ENCODE measurements at regions not wholly inside any gene's neighbourhood (a gene's known extent, or its start where the extent isn't known, plus 50 kb on each side); places are given as distances from the start of the nearest gene placed in this dataset.

GRCh38 chr7:145903658-145904057 lies 212.9 kb upstream of the CNTNAP2 start:
- no peak overlapping the region for H3K27ac Mint-ChIP-seq
- CTCF ChIA-PET = no interaction called here
- no peak for DNase-seq
- peaks cover 10% of the 10 kb centered on the region for H3K9me3 Mint-ChIP-seq
- H3K27me3 Mint-ChIP-seq (ENCODE audit: low read depth) = no peaks in the 10 kb centered on the region
- no peak overlapping the region for H3K4me3 Mint-ChIP-seq
- no peaks in the 10 kb centered on the region for H3K36me3 Mint-ChIP-seq (ENCODE audit: low read depth)
- intact Hi-C loops (cut with micrococcal nuclease) = no loop called here
- no peaks in the 10 kb centered on the region for H3K4me1 Mint-ChIP-seq (ENCODE audit: low read depth)

DNA sequence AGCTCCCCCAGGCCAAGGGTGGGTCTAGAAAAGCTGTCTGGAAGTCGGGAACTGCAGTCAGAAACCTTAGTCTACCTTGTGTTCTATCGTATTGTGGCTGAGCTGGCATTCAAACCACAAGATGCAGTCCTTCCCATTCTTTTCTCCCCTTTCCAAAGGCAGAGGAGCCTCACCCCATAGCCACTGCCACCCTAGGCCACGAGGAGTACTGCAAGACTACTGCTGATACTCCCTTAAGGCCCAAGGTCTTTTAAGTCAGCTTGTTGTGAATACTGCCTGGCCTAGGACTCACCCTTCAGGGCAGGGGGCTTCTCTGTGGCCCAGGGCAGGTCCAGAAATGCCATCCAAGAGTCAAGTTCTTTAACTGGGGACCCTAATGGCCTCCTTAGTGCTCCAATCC lies 214.5 kb upstream of the CNTNAP2 start:
- Mint-ChIP-seq H3K4me1 (ENCODE audit: low read depth) (no peaks in the 10 kb centered on the region), H3K27ac (no peak overlapping the region), H3K9me3 (peaks cover 16% of the 10 kb centered on the region), H3K27me3 (ENCODE audit: low read depth) (no peaks in the 10 kb centered on the region), H3K36me3 (ENCODE audit: low read depth) (no peaks in the 10 kb centered on the region), H3K4me3 (no peak overlapping the region)
- intact Hi-C loops (cut with micrococcal nuclease) = no loop called here
- DNase-seq = no peak
- CTCF ChIA-PET = no interaction called here

- Mint-ChIP-seq H3K27me3 (ENCODE audit: low read depth) (no peaks in the 10 kb centered on the region), H3K36me3 (ENCODE audit: low read depth) (no peaks in the 10 kb centered on the region), H3K4me3 (no peak overlapping the region), H3K9me3 (peaks cover 26% of the 10 kb centered on the region), H3K4me1 (ENCODE audit: low read depth) (no peaks in the 10 kb centered on the region), H3K27ac (no peak overlapping the region)
- CTCF ChIA-PET = no interaction called here
- DNase-seq = no peak
- intact Hi-C loops (cut with micrococcal nuclease) = no loop called here
Observed at GRCh38 chr7:145899938-145900337, 216.7 kb upstream of the CNTNAP2 start.

DNA sequence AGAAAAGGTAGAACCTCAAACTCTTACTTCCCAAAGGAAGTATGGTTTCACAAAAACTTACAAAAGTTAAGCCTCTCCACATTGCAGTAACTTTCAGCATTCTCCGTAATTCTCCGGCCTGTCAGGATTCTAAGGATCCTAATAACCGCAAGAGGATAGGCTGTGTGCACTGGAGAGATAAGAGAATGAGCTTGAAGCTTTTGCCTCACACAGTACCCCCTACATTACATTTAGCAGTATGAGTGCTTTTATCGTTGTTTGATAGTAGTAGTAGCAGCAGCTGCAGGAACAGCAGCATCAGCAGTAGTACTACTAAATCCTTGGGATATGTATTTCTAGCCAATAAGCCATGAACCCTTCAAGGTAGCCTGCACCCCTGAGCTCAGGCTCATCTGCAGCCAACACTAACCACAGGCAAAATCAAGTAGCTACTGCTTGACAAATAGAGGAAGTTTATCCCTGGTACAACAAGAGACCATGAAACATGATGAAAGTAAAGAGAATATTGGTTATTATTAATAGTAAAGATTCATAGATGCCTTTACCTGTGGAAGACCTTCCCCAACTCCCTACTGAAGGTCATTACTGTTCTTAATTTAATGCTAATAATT lies 222.6 kb upstream of the CNTNAP2 start:
- Mint-ChIP-seq H3K9me3 (peaks cover 22% of the 10 kb centered on the region), H3K27ac (no peak overlapping the region), H3K27me3 (ENCODE audit: low read depth) (no peaks in the 10 kb centered on the region), H3K4me3 (no peak overlapping the region), H3K4me1 (ENCODE audit: low read depth) (no peaks in the 10 kb centered on the region), H3K36me3 (ENCODE audit: low read depth) (no peaks in the 10 kb centered on the region)
- CTCF ChIA-PET = interaction anchor here (0.6 kb wide), 1 partner anchor 36 kb away, joined by 3 read pairs; no protein-coding TSS in a partner anchor
- no peak for DNase-seq
- intact Hi-C loops (cut with micrococcal nuclease) = no loop called here

DNA sequence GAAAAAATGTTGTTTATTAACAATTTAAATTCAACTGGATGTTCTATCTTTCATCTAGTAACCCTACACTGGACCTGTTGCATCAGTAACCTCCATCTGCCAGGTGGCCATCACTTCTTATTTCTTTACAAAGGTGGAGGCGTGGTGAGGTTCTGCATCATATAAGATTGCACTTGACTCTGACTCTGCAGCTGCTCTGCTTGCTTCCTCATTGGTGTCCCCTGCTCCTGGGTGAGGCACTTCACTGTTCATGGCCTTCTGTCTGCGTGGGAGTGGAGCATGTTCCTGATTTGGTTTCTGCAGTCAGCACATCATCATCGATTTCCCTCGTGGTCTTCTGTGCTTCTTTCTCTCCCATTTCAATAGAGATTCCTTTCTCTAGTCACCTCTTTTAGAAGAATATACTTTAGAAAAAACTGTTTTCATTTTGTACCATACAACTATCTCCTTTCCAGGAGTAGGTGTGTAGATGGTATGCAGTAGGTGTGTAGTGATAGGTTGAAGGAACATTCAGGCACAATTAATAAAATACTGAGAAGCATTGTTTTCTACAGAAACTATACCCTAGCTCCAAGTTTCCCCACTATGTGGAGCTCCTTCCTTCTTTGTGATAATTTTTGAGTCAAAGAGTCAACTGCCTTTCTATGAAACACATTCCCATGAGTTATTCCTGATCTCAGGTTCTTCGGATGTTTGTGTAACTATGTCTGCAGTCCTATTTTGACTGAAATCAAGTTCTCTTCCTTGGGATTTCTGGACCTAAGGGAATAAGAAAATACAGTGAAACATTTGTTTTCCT lies 231.7 kb upstream of the CNTNAP2 start:
- H3K27ac Mint-ChIP-seq = no peak overlapping the region
- no peaks in the 10 kb centered on the region for H3K27me3 Mint-ChIP-seq (ENCODE audit: low read depth)
- H3K4me3 Mint-ChIP-seq = no peak overlapping the region
- no peaks in the 10 kb centered on the region for H3K36me3 Mint-ChIP-seq (ENCODE audit: low read depth)
- H3K4me1 Mint-ChIP-seq (ENCODE audit: low read depth) = no peaks in the 10 kb centered on the region
- DNase-seq = no peak
- intact Hi-C loops (cut with micrococcal nuclease) = no loop called here
- H3K9me3 Mint-ChIP-seq = peaks cover 3% of the 10 kb centered on the region
- CTCF ChIA-PET = no interaction called here

GRCh38 chr7:145876376-145876775 lies 240.2 kb upstream of the CNTNAP2 start:
- no peak for DNase-seq
- no peak overlapping the region for H3K4me3 Mint-ChIP-seq
- H3K36me3 Mint-ChIP-seq (ENCODE audit: low read depth) = no peaks in the 10 kb centered on the region
- no peaks in the 10 kb centered on the region for H3K27me3 Mint-ChIP-seq (ENCODE audit: low read depth)
- H3K9me3 Mint-ChIP-seq = peaks cover 5% of the 10 kb centered on the region
- CTCF ChIA-PET = interaction anchor here (0.6 kb wide), 1 partner anchor 1945 kb away, joined by 4 read pairs; no protein-coding TSS in a partner anchor
- intact Hi-C loops (cut with micrococcal nuclease) = no loop called here
- no peak overlapping the region for H3K27ac Mint-ChIP-seq
- no peaks in the 10 kb centered on the region for H3K4me1 Mint-ChIP-seq (ENCODE audit: low read depth)

DNA sequence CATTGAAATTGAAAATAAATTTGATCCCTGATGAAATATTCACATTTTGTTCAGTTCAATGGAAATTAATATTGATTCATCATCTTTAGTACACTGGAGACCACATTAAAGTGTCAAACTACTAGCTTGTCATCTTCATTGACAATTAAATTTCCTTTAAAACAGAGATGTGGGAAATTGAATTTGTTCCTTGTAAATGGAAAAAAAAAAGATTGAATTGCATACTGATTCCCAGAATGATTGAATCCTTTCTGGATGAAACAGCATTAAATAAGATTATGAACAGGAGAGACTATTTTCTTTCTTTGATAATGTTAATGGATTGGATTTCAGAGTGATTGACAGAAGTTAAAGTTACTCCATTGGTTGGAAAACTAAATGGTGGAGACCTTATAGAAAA lies 241.3 kb upstream of the CNTNAP2 start:
- Mint-ChIP-seq H3K4me1 (ENCODE audit: low read depth) (no peaks in the 10 kb centered on the region), H3K36me3 (ENCODE audit: low read depth) (no peaks in the 10 kb centered on the region), H3K27ac (no peak overlapping the region), H3K9me3 (peaks cover 5% of the 10 kb centered on the region), H3K27me3 (ENCODE audit: low read depth) (no peaks in the 10 kb centered on the region), H3K4me3 (no peak overlapping the region)
- intact Hi-C loops (cut with micrococcal nuclease) = no loop called here
- DNase-seq = no peak
- CTCF ChIA-PET = no interaction called here

GRCh38 chr7:145868935-145869334 lies 247.7 kb upstream of the CNTNAP2 start:
- Mint-ChIP-seq H3K4me1 (ENCODE audit: low read depth) (no peaks in the 10 kb centered on the region), H3K27me3 (ENCODE audit: low read depth) (no peaks in the 10 kb centered on the region), H3K27ac (no peak overlapping the region), H3K9me3 (peaks cover 27% of the 10 kb centered on the region), H3K4me3 (no peak overlapping the region), H3K36me3 (ENCODE audit: low read depth) (no peaks in the 10 kb centered on the region)
- intact Hi-C loops (cut with micrococcal nuclease) = no loop called here
- CTCF ChIA-PET = no interaction called here
- no peak for DNase-seq

DNA sequence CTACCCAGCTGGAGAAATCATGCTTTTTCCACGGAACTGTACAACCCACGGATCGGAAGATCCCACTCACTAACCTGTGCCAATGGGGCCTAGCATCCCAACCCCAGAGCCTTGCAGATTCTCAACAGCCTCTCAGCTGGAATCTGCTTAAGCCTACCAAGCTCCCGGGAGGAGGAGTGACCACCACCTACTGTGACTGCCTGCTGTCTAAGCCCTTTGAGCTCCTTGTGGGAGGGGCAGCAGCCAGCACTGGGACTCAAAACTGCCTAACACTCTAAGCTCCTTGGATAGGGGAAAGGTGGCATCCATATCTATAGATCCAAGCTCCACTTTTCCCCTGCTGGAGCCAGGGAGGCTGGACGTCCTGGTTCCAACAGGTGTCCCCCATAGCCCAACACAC lies 254.4 kb upstream of the CNTNAP2 start:
- Mint-ChIP-seq H3K27ac (no peak overlapping the region), H3K9me3 (peaks cover 12% of the 10 kb centered on the region), H3K27me3 (ENCODE audit: low read depth) (no peaks in the 10 kb centered on the region), H3K4me3 (no peak overlapping the region), H3K4me1 (ENCODE audit: low read depth) (no peaks in the 10 kb centered on the region), H3K36me3 (ENCODE audit: low read depth) (no peaks in the 10 kb centered on the region)
- CTCF ChIA-PET = no interaction called here
- DNase-seq = no peak
- intact Hi-C loops (cut with micrococcal nuclease) = no loop called here

DNA sequence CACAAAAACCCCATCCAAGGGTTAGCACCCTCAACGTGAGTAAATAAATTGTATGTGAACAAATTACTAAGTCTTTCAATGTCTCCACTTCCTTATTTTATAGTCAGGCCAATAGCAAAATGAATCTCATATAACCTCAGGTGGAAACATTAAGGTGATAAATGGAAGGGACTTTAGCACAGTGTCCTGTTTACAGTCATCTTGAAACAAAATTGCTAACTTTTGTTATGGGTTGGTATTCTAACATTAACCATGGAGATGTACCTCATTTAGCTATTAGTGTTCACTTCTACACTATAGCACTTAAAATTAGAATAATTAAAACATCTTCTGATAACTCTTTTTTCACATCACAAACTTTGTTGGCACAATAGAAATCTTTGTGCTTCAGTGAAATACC lies 255.8 kb upstream of the CNTNAP2 start:
- Mint-ChIP-seq H3K4me1 (ENCODE audit: low read depth) (no peaks in the 10 kb centered on the region), H3K27ac (no peak overlapping the region), H3K36me3 (ENCODE audit: low read depth) (no peaks in the 10 kb centered on the region), H3K9me3 (peaks cover 6% of the 10 kb centered on the region), H3K27me3 (ENCODE audit: low read depth) (no peaks in the 10 kb centered on the region), H3K4me3 (no peak overlapping the region)
- CTCF ChIA-PET = no interaction called here
- no peak for DNase-seq
- intact Hi-C loops (cut with micrococcal nuclease) = no loop called here

GRCh38 chr7:145850636-145851035 lies 266.0 kb upstream of the CNTNAP2 start:
- Mint-ChIP-seq H3K27me3 (ENCODE audit: low read depth) (no peaks in the 10 kb centered on the region), H3K36me3 (ENCODE audit: low read depth) (no peaks in the 10 kb centered on the region), H3K9me3 (peaks cover 9% of the 10 kb centered on the region), H3K4me1 (ENCODE audit: low read depth) (no peaks in the 10 kb centered on the region), H3K4me3 (no peak overlapping the region), H3K27ac (no peak overlapping the region)
- DNase-seq = no peak
- intact Hi-C loops (cut with micrococcal nuclease) = no loop called here
- CTCF ChIA-PET = no interaction called here

DNA sequence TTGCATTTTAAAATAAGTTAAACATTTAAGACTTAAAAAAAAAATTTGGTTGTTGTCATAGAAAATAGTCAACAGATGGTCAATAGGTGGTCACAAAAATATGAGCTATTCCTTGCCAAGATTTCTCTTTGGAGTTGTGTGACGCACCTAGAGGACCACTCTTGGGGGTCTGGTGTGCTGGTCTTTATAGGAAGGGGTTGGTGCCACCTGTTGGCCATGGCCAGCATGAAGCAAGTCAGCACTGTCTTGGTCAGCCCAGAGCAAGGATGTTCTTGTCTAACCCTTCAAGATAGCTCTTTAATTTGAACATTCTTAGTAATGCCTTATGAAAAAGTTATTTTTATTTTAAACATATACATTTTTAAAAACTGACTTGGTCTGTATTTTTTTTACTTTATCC lies 267.9 kb upstream of the CNTNAP2 start:
- H3K27me3 Mint-ChIP-seq (ENCODE audit: low read depth) = no peaks in the 10 kb centered on the region
- no peak for DNase-seq
- CTCF ChIA-PET = no interaction called here
- no peak overlapping the region for H3K4me3 Mint-ChIP-seq
- H3K9me3 Mint-ChIP-seq = peaks cover 2% of the 10 kb centered on the region
- no peaks in the 10 kb centered on the region for H3K4me1 Mint-ChIP-seq (ENCODE audit: low read depth)
- H3K27ac Mint-ChIP-seq = no peak overlapping the region
- intact Hi-C loops (cut with micrococcal nuclease) = no loop called here
- H3K36me3 Mint-ChIP-seq (ENCODE audit: low read depth) = no peaks in the 10 kb centered on the region

DNA sequence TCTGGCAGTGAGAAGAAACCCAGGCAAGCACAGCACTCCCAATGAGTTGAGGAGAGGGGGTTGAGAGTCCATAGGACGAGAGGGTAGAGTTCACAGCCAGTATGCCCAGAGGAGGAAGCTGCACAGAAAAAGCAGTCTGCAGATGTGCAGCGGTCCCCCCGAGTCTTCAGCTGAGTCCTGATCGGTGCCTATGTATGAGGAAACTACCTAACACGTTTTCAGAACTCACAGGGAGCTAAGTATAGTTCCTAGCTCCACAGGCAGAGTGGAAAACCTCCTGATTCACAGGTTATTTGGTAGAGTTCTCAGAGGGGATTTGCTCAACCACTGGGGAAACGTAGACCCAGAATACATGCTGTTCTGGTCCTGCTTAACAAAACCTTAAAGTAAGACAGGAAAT lies 271.3 kb upstream of the CNTNAP2 start:
- peaks cover 4% of the 10 kb centered on the region for H3K9me3 Mint-ChIP-seq
- no peaks in the 10 kb centered on the region for H3K4me1 Mint-ChIP-seq (ENCODE audit: low read depth)
- H3K27ac Mint-ChIP-seq = no peak overlapping the region
- intact Hi-C loops (cut with micrococcal nuclease) = no loop called here
- H3K4me3 Mint-ChIP-seq = no peak overlapping the region
- DNase-seq = no peak
- CTCF ChIA-PET = no interaction called here
- H3K27me3 Mint-ChIP-seq (ENCODE audit: low read depth) = no peaks in the 10 kb centered on the region
- no peaks in the 10 kb centered on the region for H3K36me3 Mint-ChIP-seq (ENCODE audit: low read depth)
